K562 (cell line): ENCODE measurements at regions not wholly inside any gene's neighbourhood (a gene's known extent, or its start where the extent isn't known, plus 50 kb on each side); places are given as distances from the start of the nearest gene placed in this dataset.

Source experiments
- ATAC-seq: fragments of 200-7000 bp; cut with Tn5 transposase; 3 replicates; pipeline ENCODE4 v1.9.1; 2020; ENCODE audit warnings: moderate library complexity
- BruUV-seq: library from RNA; stranded (reverse); fragments of 400-500 nt; replicated peaks from 2 replicates; lab custom pipeline; 2021; lab: Mats Ljungman, UMichigan
- CTCF ChIA-PET: fragments of 300-600 bp; formaldehyde crosslinking; extraction: SDS; loops from one replicate; lab custom pipeline; 2021; ENCODE audit warnings: low intra/inter-chr PET ratio; lab: Yijun Ruan, JAX
- POLR2A ChIA-PET: fragments of 300-600, 350-650 bp; sonication (Branson Sonifier 250); formaldehyde crosslinking; extraction: SDS; loops from one replicate; lab custom pipeline; 2021; ENCODE audit warnings: antibody characterized with exemption, inconsistent platforms; lab: Yijun Ruan, JAX
- DNase-seq, 4 experiments: peaks; one replicate each; pipeline versions ENCODE4 v3.0.0 to v3.0.0-alpha.2; 2011 to 2018; ENCODE audit warnings: low spot score in 3 of 4, mixed read lengths in 3 of 4; ENCODE audit errors: extremely low read depth in 1 of 4
- FAIRE-seq: peaks from 2 replicates; lab custom pipeline; 2011; peaks lifted over from hg19 to GRCh38; lab: Jason Lieb, UNC
- H2AFZ ChIP-seq: 2 replicates; pipeline ENCODE4 v1.6.0; 2011; ENCODE audit warnings: low read depth, low read length, control low read depth, inconsistent platforms
- H3K27ac ChIP-seq: fragments of 200-600 bp; 3 replicates; pipeline ENCODE4 v1.8.0; 2011; ENCODE audit warnings: low read depth, mild to moderate bottlenecking, control low read depth, inconsistent platforms, low read length, moderate library complexity, mixed read lengths; ENCODE audit errors: extremely low read depth
- H3K27me3 ChIP-seq, 2 experiments: fragments of 300-600 bp in 1 of 2; 2 replicates in 1 of 2; 3 replicates in 1 of 2; pipeline versions ENCODE4 v1.6.0 to v1.8.0; 2011; ENCODE audit warnings: inconsistent platforms in 2 of 2, low read length in 2 of 2, mild to moderate bottlenecking in 1 of 2, mixed read lengths in 1 of 2, moderate library complexity in 1 of 2; ENCODE audit not compliant: control insufficient read depth in 2 of 2, insufficient read depth in 2 of 2
- H3K36me3 ChIP-seq: fragments of 300-600 bp; 3 replicates; pipeline ENCODE4 v1.8.0; 2011; ENCODE audit warnings: mild to moderate bottlenecking, low read length, inconsistent platforms; ENCODE audit not compliant: control insufficient read depth, insufficient read depth
- H3K4me1 ChIP-seq, 2 experiments: fragments of 200-600 bp in 1 of 2; replicated peaks in 1 of 2; 2 replicates in 1 of 2; 3 replicates in 1 of 2; pipeline versions ENCODE4 v1.5.1 to v1.8.0; 2011; ENCODE audit warnings: inconsistent platforms in 2 of 2, low read length in 2 of 2, mild to moderate bottlenecking in 1 of 2, mixed read lengths in 1 of 2, moderate library complexity in 1 of 2; ENCODE audit not compliant: control insufficient read depth in 2 of 2, insufficient read depth in 2 of 2
- H3K4me2 ChIP-seq: 2 replicates; pipeline ENCODE4 v1.6.1; 2011; ENCODE audit warnings: low read length, control low read depth, inconsistent platforms, mixed read lengths; ENCODE audit not compliant: insufficient read depth
- H3K4me3 ChIP-seq: fragments of 200-600 bp; sonication (generic), shearing (Covaris generic); 2 replicates; pipeline ENCODE4 v1.5.1; 2016; ENCODE audit warnings: control low read depth, inconsistent platforms
- H3K79me2 ChIP-seq: fragments of 200-600 bp; 3 replicates; pipeline ENCODE4 v1.8.0; 2011; ENCODE audit warnings: low read length, inconsistent platforms; ENCODE audit not compliant: control insufficient read depth, insufficient read depth
- H3K9ac ChIP-seq, 2 experiments: 2 replicates each; pipeline versions ENCODE4 v1.6.0 to v1.6.1; 2011; ENCODE audit warnings: low read depth in 2 of 2, low read length in 2 of 2, control low read depth in 1 of 2, inconsistent platforms in 1 of 2, mild to moderate bottlenecking in 1 of 2, mixed read lengths in 1 of 2; ENCODE audit not compliant: insufficient read depth in 1 of 2
- H3K9me1 ChIP-seq: one replicate; pipeline ENCODE4 v1.6.0; 2011; ENCODE audit warnings: inconsistent platforms, mild to moderate bottlenecking, low read length, moderate library complexity; ENCODE audit not compliant: control insufficient read depth, insufficient read depth
- H3K9me3 ChIP-seq: replicated peaks from 2 replicates; pipeline ENCODE4 v1.5.1; 2011; ENCODE audit warnings: low read depth, low read length, inconsistent platforms; ENCODE audit not compliant: control insufficient read depth, insufficient read depth
- H4K20me1 ChIP-seq: replicated peaks from 2 replicates; pipeline ENCODE4 v1.6.1; 2011; ENCODE audit warnings: low read length, inconsistent platforms, mixed read lengths; ENCODE audit not compliant: control insufficient read depth, insufficient read depth
- CEBPZ ChIP-seq: fragments of 150-350 bp; IDR thresholded peaks from 2 replicates; pipeline ENCODE4 v1.6.1; 2014; ENCODE audit warnings: low read depth, mild to moderate bottlenecking, low read length, borderline replicate concordance
- ETS1 ChIP-seq: conservative IDR thresholded peaks from 2 replicates; pipeline ENCODE4 v1.6.1; 2011; ENCODE audit warnings: low read depth, mild to moderate bottlenecking, low read length; ENCODE audit not compliant: control insufficient read depth
- FOXJ2 ChIP-seq: fragments of 200-800 bp; sonication (Bioruptor generic); IDR thresholded peaks from 2 replicates; pipeline ENCODE4 v1.6.1; 2016; ENCODE audit warnings: missing genetic modification characterization, missing compliant biosample characterization
- HIVEP1 ChIP-seq: fragments of 250-450 bp; sonication (Bioruptor Pico); IDR thresholded peaks from 2 replicates; pipeline ENCODE4 v1.4.0; 2020; ENCODE audit warnings: mild to moderate bottlenecking
- PTRF ChIP-seq: fragments of 450-650 bp; IDR thresholded peaks from 2 replicates; pipeline ENCODE4 v1.6.1; 2016; ENCODE audit warnings: mild to moderate bottlenecking, missing genetic modification characterization, missing compliant biosample characterization
- whole genome bisulfite sequencing: fragments of 100-300 bp; shearing (Covaris generic); methylation state at CpG from one replicate; pipeline ENCODE4 v1.1.6; 2016; ENCODE audit warnings: low coverage, mixed read lengths; ENCODE audit not compliant: insufficient coverage; ENCODE audit errors: missing lambda C conversion rate; 5-methylcytosine and 5-hydroxymethylcytosine counted together
- in situ Hi-C: fragments of 300-500 bp; cut with MboI; formaldehyde crosslinking; loops from 4 replicates; pipeline ENCODE4 v1.15.0; 2018; ENCODE audit warnings: inconsistent platforms, mixed read lengths
- intact Hi-C: fragments of 100-400 bp; cut with micrococcal nuclease; formaldehyde crosslinking; loops from 2 replicates; pipeline ENCODE4 v1.14.2; 2022
- TF ChIP-seq, protein P1 (sequence below): fragments of 250-450 bp; sonication (Bioruptor Pico); IDR thresholded peaks from 2 replicates; pipeline ENCODE4 v1.8.0; 2022; ENCODE audit warnings: inconsistent platforms
- TF ChIP-seq, protein P2 (sequence below): fragments of 250-450 bp; sonication (Bioruptor Pico); IDR thresholded peaks from 2 replicates; pipeline ENCODE4 v1.5.0; 2020; ENCODE audit warnings: mild to moderate bottlenecking

DNA sequence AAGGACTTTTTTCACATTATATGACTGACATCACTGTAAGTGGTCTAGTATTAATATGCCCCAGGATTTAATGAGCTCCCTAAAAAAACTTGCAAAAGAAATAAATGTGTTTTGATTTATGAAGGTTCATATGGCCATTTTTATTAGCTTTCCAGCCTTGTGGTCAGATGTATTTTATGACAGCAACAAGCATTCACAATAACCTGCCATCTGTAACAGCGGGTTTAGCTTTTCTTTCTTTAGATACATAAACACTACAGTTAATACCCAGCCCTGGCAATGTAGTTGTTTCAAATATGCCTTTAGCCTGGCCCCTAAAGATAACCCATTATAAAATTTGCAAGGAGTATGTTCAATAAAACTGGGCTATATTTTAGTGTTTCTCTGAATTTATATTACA, 1063.8 kb downstream of the SOCS6 start:
- in situ Hi-C loops (no loop called here), intact Hi-C loops (no loop called here)
- CTCF ChIA-PET = no interaction called here
- H2AFZ ChIP-seq = no peak overlapping the region
- POLR2A ChIA-PET = no interaction called here
- ATAC-seq = no peak
- H3K4me3 ChIP-seq = no peak overlapping the region
- no peaks in the 10 kb centered on the region for H3K27me3 ChIP-seq
- 0% methylated on average over 1 of the region's 1 CpG for WGBS
- H3K4me2 ChIP-seq = no peak overlapping the region
- H4K20me1 ChIP-seq = no peaks in the 10 kb centered on the region
- no peaks in the 10 kb centered on the region for H3K9me3 ChIP-seq
- BruUV-seq = no TSS peak
- no peaks in the 10 kb centered on the region for H3K79me2 ChIP-seq
- no peak overlapping the region for H3K27ac ChIP-seq
- no peaks in the 10 kb centered on the region for H3K9me1 ChIP-seq
- no peak for FAIRE-seq
- no peak overlapping the region for H3K9ac ChIP-seq
- H3K36me3 ChIP-seq = no peaks in the 10 kb centered on the region
- H3K4me1 ChIP-seq = no peaks in the 10 kb centered on the region
- TF ChIP-seq PTRF (no peak), ETS1 (no peak), FOXJ2 (tag) (no peak), HIVEP1 (CRISPR knock-in tag) (no peak), CEBPZ (no peak)
- TF ChIP-seq, protein P1, sequence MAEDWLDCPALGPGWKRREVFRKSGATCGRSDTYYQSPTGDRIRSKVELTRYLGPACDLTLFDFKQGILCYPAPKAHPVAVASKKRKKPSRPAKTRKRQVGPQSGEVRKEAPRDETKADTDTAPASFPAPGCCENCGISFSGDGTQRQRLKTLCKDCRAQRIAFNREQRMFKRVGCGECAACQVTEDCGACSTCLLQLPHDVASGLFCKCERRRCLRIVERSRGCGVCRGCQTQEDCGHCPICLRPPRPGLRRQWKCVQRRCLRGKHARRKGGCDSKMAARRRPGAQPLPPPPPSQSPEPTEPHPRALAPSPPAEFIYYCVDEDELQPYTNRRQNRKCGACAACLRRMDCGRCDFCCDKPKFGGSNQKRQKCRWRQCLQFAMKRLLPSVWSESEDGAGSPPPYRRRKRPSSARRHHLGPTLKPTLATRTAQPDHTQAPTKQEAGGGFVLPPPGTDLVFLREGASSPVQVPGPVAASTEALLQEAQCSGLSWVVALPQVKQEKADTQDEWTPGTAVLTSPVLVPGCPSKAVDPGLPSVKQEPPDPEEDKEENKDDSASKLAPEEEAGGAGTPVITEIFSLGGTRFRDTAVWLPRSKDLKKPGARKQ (CRISPR knock-in tag) = no peak
- TF ChIP-seq, protein P2, sequence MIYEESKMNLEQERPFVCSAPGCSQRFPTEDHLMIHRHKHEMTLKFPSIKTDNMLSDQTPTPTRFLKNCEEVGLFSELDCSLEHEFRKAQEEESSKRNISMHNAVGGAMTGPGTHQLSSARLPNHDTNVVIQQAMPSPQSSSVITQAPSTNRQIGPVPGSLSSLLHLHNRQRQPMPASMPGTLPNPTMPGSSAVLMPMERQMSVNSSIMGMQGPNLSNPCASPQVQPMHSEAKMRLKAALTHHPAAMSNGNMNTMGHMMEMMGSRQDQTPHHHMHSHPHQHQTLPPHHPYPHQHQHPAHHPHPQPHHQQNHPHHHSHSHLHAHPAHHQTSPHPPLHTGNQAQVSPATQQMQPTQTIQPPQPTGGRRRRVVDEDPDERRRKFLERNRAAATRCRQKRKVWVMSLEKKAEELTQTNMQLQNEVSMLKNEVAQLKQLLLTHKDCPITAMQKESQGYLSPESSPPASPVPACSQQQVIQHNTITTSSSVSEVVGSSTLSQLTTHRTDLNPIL (CRISPR knock-in tag) = no peak
- no peak for DNase-seq
